ENCODE measurements at regions not wholly inside any gene's neighbourhood (a gene's known extent, or its start where the extent isn't known, plus 50 kb on each side); places are given as distances from the start of the nearest gene placed in this dataset.
"Not testable (repeated sequence)": the region's sequence is repeated elsewhere in the genome, so short reads cannot be mapped to it uniquely, and the experiment has no call there.

DNA sequence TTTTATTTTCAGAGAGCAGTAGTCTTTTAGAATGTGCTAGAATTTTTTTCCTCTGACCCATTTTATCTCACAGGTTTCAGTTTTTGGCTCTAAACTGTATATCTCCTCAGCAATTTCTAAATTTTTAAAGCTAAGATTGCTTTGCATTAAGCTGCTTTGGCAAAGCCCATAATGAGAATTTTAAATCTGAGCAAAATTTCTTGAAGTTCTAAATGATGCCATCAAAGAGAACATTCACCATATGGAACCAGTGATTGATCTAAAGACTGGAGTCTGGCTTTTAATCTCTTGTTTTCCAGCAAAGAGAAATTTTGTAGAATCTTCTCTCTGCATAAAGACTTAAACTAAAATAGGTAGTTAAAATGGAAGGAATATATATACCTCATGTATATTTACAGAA is 313.6 kb downstream of the TBC1D32 start:
- DNase-seq (ENCODE audit: low read depth in 2 of 2) = no peak

GRCh38 chr6:121008553-121008952 is 325.7 kb downstream of the TBC1D32 start:
- DNase-seq (ENCODE audit: low read depth in 2 of 2) = no peak

GRCh38 chr6:121006024-121006423 is 328.3 kb downstream of the TBC1D32 start:
- no peak for DNase-seq (ENCODE audit: low read depth in 2 of 2)

GRCh38 chr6:121000381-121000780 is 333.9 kb downstream of the TBC1D32 start:
- no peak for DNase-seq (ENCODE audit: low read depth in 2 of 2)

- no peak for DNase-seq (ENCODE audit: low read depth in 2 of 2)
These were observed 337.9 kb downstream of the TBC1D32 start for GRCh38 chr6:120996340-120996739.

- DNase-seq (ENCODE audit: low read depth in 2 of 2) = no peak
These were observed 339.7 kb downstream of the TBC1D32 start for GRCh38 chr6:120994573-120994967.

GRCh38 chr6:120993929-120994572 is 340.2 kb downstream of the TBC1D32 start:
- no peak for DNase-seq (ENCODE audit: low read depth in 2 of 2)

DNA sequence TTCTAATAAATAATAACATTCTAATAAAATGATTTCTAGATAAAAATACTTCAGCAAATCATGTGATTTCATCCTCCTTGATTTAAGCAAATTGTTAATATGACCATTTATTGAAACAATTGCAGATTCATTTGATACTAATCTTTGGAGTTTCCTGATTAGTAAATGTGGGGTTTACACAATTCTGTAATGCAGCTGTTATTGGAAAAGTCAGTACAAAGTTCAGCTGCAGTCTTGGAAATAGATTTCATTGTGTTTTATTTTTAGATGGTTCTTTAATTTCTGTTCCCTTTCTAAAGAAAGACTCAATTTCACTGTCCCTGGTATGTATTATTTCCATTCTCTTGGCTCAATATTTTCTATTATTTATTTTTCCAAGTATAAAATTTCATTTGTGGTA is 342.0 kb downstream of the TBC1D32 start:
- DNase-seq (ENCODE audit: low read depth in 2 of 2) = no peak

DNA sequence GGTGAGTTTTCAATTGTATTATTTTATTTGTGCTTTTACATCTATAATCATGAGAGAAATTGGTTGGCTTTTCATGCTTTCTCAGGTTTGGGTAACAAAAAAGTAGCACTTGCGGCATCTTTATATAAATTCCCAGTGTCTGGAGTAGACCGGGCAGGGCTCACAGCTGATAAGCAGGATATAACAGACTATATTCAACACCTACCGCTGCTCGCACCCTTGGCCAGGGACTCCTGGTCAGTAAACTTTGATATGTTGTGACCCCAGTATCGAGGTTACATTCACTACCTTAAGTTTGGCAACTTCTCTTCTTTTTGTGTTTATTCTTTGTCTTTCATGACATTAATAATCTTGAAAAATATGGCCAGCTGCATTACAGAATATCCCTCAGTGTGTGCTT is 343.4 kb downstream of the TBC1D32 start:
- no peak for DNase-seq (ENCODE audit: low read depth in 2 of 2)

DNA sequence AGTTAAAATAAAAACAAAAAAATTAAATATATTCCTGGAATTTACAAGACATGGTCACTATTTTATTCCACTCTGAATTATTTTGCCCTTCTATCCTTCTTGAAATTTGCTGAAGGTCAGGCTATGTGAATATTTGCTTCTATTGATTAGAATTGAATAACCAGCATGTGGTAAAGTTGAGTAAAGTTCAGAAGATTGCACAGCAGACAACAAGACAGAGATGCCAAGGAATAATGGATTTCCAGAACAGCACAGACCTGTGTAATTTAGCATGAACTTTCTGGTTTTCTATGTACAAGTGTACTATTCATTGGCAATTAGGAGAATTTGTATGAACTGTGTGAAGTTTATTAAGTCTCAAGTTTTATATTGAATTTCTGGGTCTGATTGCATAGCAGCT is 352.4 kb downstream of the TBC1D32 start:
- DNase-seq (ENCODE audit: low read depth in 2 of 2) = no peak

DNA sequence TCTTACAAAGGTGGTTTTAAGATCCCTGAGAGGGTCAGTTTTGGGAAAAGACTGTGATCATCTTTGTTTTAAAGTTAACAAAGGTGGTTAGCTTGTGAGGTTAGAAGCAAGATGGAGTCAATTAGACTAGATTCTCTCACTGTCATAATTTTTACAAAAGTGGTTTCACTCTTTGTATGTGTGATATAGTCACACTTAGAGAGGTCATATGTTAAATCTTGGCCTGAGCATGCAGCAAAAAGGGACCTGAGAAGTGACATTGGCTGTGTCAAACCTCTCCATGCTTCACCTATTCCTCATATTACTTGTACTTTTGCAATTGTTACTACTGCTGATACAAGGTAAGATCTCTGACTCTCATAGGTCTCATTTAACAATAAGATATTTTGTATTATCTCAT is 368.0 kb downstream of the TBC1D32 start:
- no peak for DNase-seq (ENCODE audit: low read depth in 2 of 2)

- DNase-seq (ENCODE audit: low read depth in 2 of 2) = no peak
These were observed 368.5 kb downstream of the TBC1D32 start for GRCh38 chr6:120965814-120966213.

GRCh38 chr6:120960761-120961160 is 373.5 kb downstream of the TBC1D32 start:
- DNase-seq (ENCODE audit: low read depth in 2 of 2) = no peak

GRCh38 chr6:120954111-120954510 is 380.2 kb downstream of the TBC1D32 start:
- DNase-seq (ENCODE audit: low read depth in 2 of 2) = no peak

DNA sequence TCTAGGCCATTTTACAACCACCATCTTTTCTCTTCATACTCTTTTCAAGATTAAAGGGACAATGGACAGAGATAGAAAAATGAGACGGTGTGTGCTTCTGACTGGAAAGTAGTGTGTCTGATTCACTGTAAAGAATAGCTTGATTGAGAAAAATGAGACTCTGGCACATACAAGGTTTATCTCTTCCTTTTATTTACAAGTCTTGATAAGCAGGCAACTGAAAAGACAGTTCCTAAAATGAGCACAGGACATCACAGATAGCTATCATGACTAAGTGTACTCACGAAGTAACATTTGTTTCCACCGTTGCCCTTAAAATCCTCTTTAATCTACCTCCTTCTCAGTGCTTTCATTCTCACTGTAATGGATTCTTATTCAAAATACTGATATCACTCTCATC is 383.0 kb downstream of the TBC1D32 start:
- no peak for DNase-seq (ENCODE audit: low read depth in 2 of 2)

- DNase-seq (ENCODE audit: low read depth in 2 of 2) = no peak
These were observed 387.2 kb downstream of the TBC1D32 start for GRCh38 chr6:120947111-120947510.

DNA sequence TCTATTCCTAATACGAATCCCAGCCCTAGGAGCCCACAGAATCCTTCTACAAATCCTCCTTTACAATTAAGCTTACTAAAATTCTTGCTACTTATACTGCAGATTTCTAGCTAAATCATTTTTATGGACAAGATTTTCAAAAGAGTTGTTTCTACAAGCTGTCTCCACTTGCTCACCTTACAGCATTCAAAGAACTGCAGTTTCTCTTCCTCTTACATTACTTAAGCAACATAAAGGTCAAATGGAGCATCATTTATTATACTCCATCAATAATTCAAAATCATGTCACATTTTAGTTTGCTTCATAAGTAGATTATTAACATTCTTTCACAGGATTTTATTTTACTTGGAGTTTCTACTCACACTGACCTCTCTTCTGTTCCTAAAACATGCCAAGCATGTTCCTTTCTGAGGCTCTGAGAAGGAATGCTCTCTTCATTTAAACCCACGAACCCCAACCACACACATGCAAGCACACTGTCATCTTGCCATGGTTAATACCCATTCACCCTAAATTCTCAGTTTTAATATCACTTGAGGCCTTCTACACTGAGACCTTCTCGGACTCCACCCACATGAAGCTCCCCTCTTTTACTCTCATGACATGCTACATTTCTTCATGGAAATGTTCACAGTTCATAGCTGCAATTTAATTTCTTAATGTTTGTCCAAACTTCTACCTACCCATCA is 388.2 kb downstream of the TBC1D32 start:
- no peak for DNase-seq (ENCODE audit: low read depth in 2 of 2)

GRCh38 chr6:120938876-120939472 is 395.3 kb downstream of the TBC1D32 start:
- DNase-seq (ENCODE audit: low read depth in 2 of 2) = no peak

DNA sequence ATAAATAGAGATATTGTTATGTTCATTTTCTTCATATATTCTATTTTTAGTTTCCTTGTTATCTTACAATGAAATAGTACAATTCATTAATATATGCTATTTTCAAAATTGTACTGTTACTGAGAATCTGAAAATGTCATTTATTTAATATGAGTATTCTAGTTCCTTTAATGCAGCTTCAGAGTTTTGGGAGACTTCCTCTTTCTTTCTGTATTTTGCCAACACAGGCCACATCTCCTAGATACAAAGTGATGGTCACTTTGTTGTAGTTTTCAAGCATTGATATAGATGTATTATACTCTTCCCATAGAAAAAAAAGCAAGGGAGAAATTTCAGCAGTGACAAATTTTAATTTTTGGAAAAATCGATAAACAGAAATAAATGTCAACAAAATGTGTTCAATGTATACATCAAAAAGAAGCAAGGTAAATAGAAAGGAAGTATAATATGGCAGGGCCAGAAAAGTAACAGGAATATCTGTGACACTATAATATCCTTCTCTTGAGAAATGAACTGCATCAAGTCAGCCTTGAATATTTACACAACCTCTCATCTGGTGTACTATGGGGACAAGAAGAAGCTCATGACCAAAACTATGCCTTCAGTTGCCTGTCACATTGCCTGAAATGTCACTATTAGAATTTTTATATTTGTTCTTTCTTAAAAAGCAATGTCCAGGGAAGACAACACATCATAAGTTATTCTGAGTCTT is 396.0 kb downstream of the TBC1D32 start:
- DNase-seq (ENCODE audit: low read depth in 2 of 2) = no peak

- DNase-seq (ENCODE audit: low read depth in 2 of 2) = no peak
These were observed 398.4 kb downstream of the TBC1D32 start for GRCh38 chr6:120935908-120936307.

- no peak for DNase-seq (ENCODE audit: low read depth in 2 of 2)
These were observed 399.3 kb downstream of the TBC1D32 start for GRCh38 chr6:120935016-120935415.

DNA sequence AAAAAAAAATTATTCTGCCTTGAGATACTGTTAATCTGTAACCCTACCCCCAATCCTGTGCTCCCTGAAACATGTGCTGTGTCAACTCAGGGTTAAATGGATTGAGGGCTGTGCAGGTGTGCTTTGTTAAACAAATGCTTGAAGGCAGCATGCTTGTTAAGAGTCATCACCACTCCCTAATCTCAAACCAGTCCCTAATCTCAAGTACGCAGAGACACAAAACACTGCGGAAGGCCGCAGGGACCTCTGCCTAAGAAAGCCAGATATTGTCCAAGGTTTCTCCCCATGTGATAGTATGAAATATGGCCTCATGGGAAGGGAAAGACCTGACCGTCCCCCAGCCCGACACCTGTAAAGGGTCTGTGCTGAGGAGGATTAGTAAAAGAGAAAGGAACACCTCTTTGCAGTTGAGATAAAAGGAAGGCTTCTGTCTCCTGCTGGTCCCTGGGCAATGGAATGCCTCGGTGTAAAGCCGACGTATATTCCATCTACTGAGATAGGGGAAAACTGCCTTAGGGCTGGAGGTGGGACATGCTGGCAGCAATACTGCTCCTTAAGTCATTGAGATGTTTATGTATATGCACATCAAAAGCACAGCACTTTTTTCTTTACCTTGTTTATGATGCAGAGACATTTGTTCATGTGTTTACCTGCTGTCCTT is 402.6 kb downstream of the TBC1D32 start:
- DNase-seq (ENCODE audit: low read depth in 2 of 2) = not testable (repeated sequence)
